Panc1 (cell line): ENCODE measurements at regions not wholly inside any gene's neighbourhood (a gene's known extent, or its start where the extent isn't known, plus 50 kb on each side); places are given as distances from the start of the nearest gene placed in this dataset.

ENCODE experiments used
- CTCF ChIP-seq: fragments of 450-650 bp; IDR thresholded peaks from 2 replicates; pipeline ENCODE4 v1.5.1; 2017; ENCODE audit warnings: mild to moderate bottlenecking
- REST ChIP-seq, 2 experiments: IDR thresholded peaks; 2 replicates each; pipeline ENCODE4 v1.6.1; 2011 to 2012; ENCODE audit warnings: low read depth in 2 of 2, control low read depth in 1 of 2, low read length in 1 of 2, mild to moderate bottlenecking in 1 of 2, moderate library complexity in 1 of 2; ENCODE audit not compliant: insufficient read depth in 1 of 2

- TF ChIP-seq CTCF (no peak), REST (IDR thresholded peaks at IDR 0.05; ENCODE audit: insufficient read depth in 1 of 2, low read depth in 2 of 2, low read length in 1 of 2) (no peak)
Measured at GRCh38 chr20:8994045-8994444, 74.8 kb upstream of the PLCB4 start.
